ENCODE measurements at regions not wholly inside any gene's neighbourhood (a gene's known extent, or its start where the extent isn't known, plus 50 kb on each side); places are given as distances from the start of the nearest gene placed in this dataset.
"Not testable (repeated sequence)": the region's sequence is repeated elsewhere in the genome, so short reads cannot be mapped to it uniquely, and the experiment has no call there.

- peaks cover 6% of the 10 kb centered on the region for H3K4me1 Mint-ChIP-seq (ENCODE audit: low read depth)
- no peak overlapping the region for H3K27ac Mint-ChIP-seq
- no peaks in the 10 kb centered on the region for H3K36me3 Mint-ChIP-seq (ENCODE audit: low read depth)
- H3K4me3 Mint-ChIP-seq = no peak overlapping the region
- H3K27me3 Mint-ChIP-seq (ENCODE audit: low read depth) = no peaks in the 10 kb centered on the region
- H3K9me3 Mint-ChIP-seq = peaks cover 4% of the 10 kb centered on the region
These were observed 99.5 kb upstream of the TMTC4 start for GRCh38 chr13:100773923-100774663.

DNA sequence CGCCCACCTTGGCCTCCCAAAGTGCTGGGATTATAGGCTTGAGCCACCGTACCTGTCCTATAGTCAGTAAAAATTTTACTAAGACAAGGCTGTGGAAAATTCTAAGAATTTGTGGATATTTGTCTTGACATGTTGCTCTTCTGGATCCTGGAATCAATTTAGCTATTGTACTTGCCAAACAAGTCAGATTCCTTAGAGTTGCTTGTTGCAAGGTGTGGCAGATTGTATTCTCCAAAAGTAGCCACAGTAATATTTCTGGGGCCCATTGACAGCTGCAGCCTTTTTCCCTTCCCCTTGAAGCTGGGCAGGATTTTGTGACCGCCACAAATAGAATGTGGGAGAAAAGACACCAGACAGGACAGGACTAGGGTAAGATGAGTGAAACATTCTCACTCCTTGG is 98.8 kb upstream of the TMTC4 start:
- H3K27ac Mint-ChIP-seq = no peak overlapping the region
- H3K4me1 Mint-ChIP-seq (ENCODE audit: low read depth) = peaks cover 6% of the 10 kb centered on the region
- H3K36me3 Mint-ChIP-seq (ENCODE audit: low read depth) = no peaks in the 10 kb centered on the region
- H3K27me3 Mint-ChIP-seq (ENCODE audit: low read depth) = no peaks in the 10 kb centered on the region
- no peak overlapping the region for H3K4me3 Mint-ChIP-seq
- peaks cover 4% of the 10 kb centered on the region for H3K9me3 Mint-ChIP-seq

DNA sequence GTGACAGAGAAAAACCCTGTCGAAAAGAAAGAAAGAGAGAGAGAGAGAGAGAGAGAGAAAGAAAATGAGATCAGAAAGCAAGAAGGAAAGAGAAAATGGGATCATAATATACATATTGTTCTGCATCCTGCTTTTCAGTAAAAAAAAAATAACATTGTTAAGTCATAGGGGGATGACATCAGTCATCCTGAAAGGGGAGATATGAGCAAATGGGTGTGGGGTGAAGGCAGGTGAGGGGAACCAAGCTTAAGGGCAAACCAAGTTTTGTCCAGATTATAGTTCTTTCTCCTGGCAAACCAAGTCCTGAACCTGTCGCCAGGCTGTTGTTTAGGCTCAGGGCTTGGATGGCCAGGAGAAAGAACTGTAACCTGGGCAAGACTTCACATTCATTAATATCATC is 92.6 kb upstream of the TMTC4 start:
- Mint-ChIP-seq H3K4me1 (ENCODE audit: low read depth) (peaks cover 7% of the 10 kb centered on the region), H3K9me3 (no peaks in the 10 kb centered on the region), H3K27me3 (ENCODE audit: low read depth) (no peaks in the 10 kb centered on the region), H3K4me3 (no peak overlapping the region), H3K27ac (no peak overlapping the region), H3K36me3 (ENCODE audit: low read depth) (no peaks in the 10 kb centered on the region)

- not testable (repeated sequence) for H3K4me1 Mint-ChIP-seq (ENCODE audit: low read depth); H3K9me3 Mint-ChIP-seq; H3K27ac Mint-ChIP-seq; H3K36me3 Mint-ChIP-seq (ENCODE audit: low read depth); H3K4me3 Mint-ChIP-seq; H3K27me3 Mint-ChIP-seq (ENCODE audit: low read depth)
These were observed 92.0 kb upstream of the TMTC4 start for GRCh38 chr13:100766570-100766969.

DNA sequence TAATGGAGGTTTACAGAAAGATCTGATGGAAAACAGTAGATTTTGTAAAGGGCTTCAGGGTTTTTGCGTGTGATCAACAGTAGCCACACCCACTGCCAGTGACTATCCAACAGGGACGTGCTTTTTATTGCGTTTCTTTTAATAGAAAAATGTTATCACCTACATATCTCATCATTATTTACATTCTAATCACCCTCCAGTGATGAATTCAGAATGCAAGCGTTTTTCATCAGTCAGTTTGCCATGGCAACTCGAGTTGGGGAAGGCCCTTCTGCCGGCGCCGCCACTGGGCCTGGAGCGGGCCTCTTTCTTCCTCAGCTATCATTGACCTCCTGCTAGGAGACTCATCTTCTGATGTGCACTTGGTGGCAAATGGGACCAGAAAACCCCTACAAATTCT is 90.3 kb upstream of the TMTC4 start:
- H3K9me3 Mint-ChIP-seq = no peaks in the 10 kb centered on the region
- H3K36me3 Mint-ChIP-seq (ENCODE audit: low read depth) = no peaks in the 10 kb centered on the region
- no peak overlapping the region for H3K4me3 Mint-ChIP-seq
- H3K27ac Mint-ChIP-seq = no peak overlapping the region
- H3K27me3 Mint-ChIP-seq (ENCODE audit: low read depth) = no peaks in the 10 kb centered on the region
- H3K4me1 Mint-ChIP-seq (ENCODE audit: low read depth) = peaks cover 7% of the 10 kb centered on the region

DNA sequence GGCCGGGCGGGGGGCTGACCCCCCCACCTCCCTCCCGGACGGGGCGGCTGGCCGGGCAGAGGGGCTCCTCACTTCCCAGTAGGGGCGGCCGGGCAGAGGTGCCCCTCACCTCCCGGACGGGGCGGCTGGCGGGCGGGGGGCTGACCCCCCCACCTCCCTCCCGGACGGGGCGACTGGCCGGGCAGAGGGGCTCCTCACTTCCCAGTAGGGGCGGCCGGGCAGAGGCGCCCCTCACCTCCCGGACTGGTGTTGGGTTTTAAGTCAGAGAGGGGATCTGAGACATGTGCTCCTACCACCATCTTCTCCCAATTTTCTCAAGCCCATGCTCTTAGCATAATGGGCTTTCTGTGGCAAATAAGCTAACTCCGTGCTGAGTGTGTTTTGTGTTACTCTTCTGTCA is 87.5 kb upstream of the TMTC4 start:
- H3K27ac Mint-ChIP-seq; H3K9me3 Mint-ChIP-seq; H3K36me3 Mint-ChIP-seq (ENCODE audit: low read depth); H3K4me3 Mint-ChIP-seq; H3K27me3 Mint-ChIP-seq (ENCODE audit: low read depth); H3K4me1 Mint-ChIP-seq (ENCODE audit: low read depth): not testable (repeated sequence)

GRCh38 chr13:100755891-100756290 is 81.3 kb upstream of the TMTC4 start:
- Mint-ChIP-seq H3K27ac (no peak overlapping the region), H3K4me1 (ENCODE audit: low read depth) (no peaks in the 10 kb centered on the region), H3K9me3 (no peaks in the 10 kb centered on the region), H3K36me3 (ENCODE audit: low read depth) (no peaks in the 10 kb centered on the region), H3K4me3 (no peak overlapping the region), H3K27me3 (ENCODE audit: low read depth) (peaks cover 5% of the 10 kb centered on the region)

GRCh38 chr13:100754459-100754858 is 79.9 kb upstream of the TMTC4 start:
- Mint-ChIP-seq H3K36me3 (ENCODE audit: low read depth) (no peaks in the 10 kb centered on the region), H3K9me3 (no peaks in the 10 kb centered on the region), H3K27ac (no peak overlapping the region), H3K27me3 (ENCODE audit: low read depth) (peaks cover 5% of the 10 kb centered on the region), H3K4me3 (no peak overlapping the region), H3K4me1 (ENCODE audit: low read depth) (no peaks in the 10 kb centered on the region)

DNA sequence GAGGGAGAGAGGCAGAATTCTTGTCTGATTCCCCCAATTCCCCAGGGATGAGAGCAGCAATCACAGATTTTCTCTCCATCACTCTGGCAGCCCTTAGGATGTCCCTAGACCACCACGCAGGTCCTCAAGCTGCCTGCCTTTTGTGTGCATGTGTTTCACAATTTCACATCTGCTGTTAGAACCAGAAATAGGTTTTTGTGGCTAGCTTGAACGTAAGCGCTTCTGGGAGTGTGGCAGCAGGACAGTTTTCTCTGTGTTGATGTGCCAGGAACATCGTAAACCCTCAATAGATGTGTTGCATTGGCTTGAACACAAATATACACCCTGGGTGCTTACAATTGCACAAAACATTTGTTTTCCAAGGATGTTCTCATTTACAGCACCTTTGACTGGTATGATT is 78.8 kb upstream of the TMTC4 start:
- no peaks in the 10 kb centered on the region for H3K4me1 Mint-ChIP-seq (ENCODE audit: low read depth)
- no peak overlapping the region for H3K27ac Mint-ChIP-seq
- H3K9me3 Mint-ChIP-seq = no peaks in the 10 kb centered on the region
- no peaks in the 10 kb centered on the region for H3K36me3 Mint-ChIP-seq (ENCODE audit: low read depth)
- H3K27me3 Mint-ChIP-seq (ENCODE audit: low read depth) = peaks cover 5% of the 10 kb centered on the region
- no peak overlapping the region for H3K4me3 Mint-ChIP-seq

- Mint-ChIP-seq H3K9me3 (no peaks in the 10 kb centered on the region), H3K36me3 (ENCODE audit: low read depth) (no peaks in the 10 kb centered on the region), H3K4me1 (ENCODE audit: low read depth) (no peaks in the 10 kb centered on the region), H3K27me3 (ENCODE audit: low read depth) (peaks cover 5% of the 10 kb centered on the region), H3K4me3 (no peak overlapping the region), H3K27ac (no peak overlapping the region)
These were observed 77.2 kb upstream of the TMTC4 start for GRCh38 chr13:100751826-100752225.

DNA sequence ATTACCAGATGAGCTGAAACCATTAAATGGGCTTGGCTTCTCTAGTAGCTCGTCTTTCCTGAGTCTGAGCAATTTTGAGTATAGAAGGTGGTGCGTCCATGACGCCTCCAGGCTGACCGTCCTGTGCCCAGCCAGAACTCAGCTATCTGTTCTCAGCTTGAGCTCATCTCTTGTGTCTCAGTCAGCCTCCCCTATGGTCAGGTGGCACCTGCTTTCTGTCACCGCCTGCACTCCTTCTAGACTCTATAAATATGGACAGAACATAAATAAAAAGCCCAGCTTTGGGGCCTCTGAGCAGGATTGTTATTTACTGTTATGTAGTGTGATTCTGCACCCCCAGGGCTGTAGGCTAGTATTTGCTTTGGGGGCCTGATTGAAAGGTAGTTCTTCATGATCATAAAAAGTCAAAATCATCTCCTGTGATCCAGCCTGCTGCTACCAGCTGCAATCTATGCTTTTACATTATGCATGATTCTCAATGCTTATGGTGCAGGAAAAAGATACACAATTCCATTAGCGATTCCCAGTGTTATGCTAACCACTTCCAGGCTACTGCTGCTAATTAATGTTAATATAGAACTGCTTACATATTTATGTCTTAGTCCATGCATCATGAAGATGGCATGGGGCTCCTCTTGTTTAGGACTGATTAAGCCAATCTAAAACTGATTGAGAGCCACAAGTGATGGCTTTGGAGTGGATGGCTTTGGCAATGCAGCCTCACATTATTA is 72.5 kb upstream of the TMTC4 start:
- H3K4me3 Mint-ChIP-seq = no peak overlapping the region
- H3K27ac Mint-ChIP-seq = no peak overlapping the region
- H3K27me3 Mint-ChIP-seq (ENCODE audit: low read depth) = no peaks in the 10 kb centered on the region
- no peaks in the 10 kb centered on the region for H3K9me3 Mint-ChIP-seq
- H3K4me1 Mint-ChIP-seq (ENCODE audit: low read depth) = no peaks in the 10 kb centered on the region
- H3K36me3 Mint-ChIP-seq (ENCODE audit: low read depth) = no peaks in the 10 kb centered on the region

- Mint-ChIP-seq H3K27me3 (ENCODE audit: low read depth) (no peaks in the 10 kb centered on the region), H3K9me3 (no peaks in the 10 kb centered on the region), H3K4me3 (no peak overlapping the region), H3K36me3 (ENCODE audit: low read depth) (no peaks in the 10 kb centered on the region), H3K27ac (no peak overlapping the region), H3K4me1 (ENCODE audit: low read depth) (no peaks in the 10 kb centered on the region)
These were observed 63.7 kb upstream of the TMTC4 start for GRCh38 chr13:100738176-100738855.

GRCh38 chr13:100735494-100735893 is 60.9 kb upstream of the TMTC4 start:
- H3K27ac Mint-ChIP-seq = no peak overlapping the region
- no peaks in the 10 kb centered on the region for H3K9me3 Mint-ChIP-seq
- no peaks in the 10 kb centered on the region for H3K4me1 Mint-ChIP-seq (ENCODE audit: low read depth)
- H3K27me3 Mint-ChIP-seq (ENCODE audit: low read depth) = peaks cover 3% of the 10 kb centered on the region
- no peak overlapping the region for H3K4me3 Mint-ChIP-seq
- H3K36me3 Mint-ChIP-seq (ENCODE audit: low read depth) = no peaks in the 10 kb centered on the region

- Mint-ChIP-seq H3K36me3 (ENCODE audit: low read depth) (no peaks in the 10 kb centered on the region), H3K4me1 (ENCODE audit: low read depth) (no peaks in the 10 kb centered on the region), H3K27ac (no peak overlapping the region), H3K9me3 (no peaks in the 10 kb centered on the region), H3K4me3 (no peak overlapping the region), H3K27me3 (ENCODE audit: low read depth) (peaks cover 6% of the 10 kb centered on the region)
These were observed 59.7 kb upstream of the TMTC4 start for GRCh38 chr13:100734194-100734720.

DNA sequence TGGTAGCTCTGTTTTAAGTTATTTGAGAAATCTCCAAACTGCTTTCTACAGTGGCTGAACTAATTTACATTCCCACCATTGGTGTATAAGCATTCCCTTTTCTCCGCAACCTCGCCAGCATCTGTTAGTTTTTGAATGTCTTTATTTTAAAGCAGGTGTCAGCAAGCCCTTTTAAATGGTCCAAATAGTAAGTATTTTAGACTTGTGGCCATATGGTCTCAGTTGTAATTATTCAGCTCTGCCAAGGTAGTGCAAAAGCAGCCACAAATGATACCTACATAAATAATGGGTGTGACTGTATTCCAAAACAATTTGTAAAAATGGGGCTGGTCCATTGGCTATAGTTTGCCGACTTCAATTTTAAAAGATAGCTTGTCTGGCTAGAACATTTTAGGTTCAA is 58.7 kb upstream of the TMTC4 start:
- Mint-ChIP-seq H3K27ac (no peak overlapping the region), H3K36me3 (ENCODE audit: low read depth) (no peaks in the 10 kb centered on the region), H3K4me1 (ENCODE audit: low read depth) (no peaks in the 10 kb centered on the region), H3K9me3 (no peaks in the 10 kb centered on the region), H3K27me3 (ENCODE audit: low read depth) (peaks cover 6% of the 10 kb centered on the region), H3K4me3 (no peak overlapping the region)

Data from T-helper 1 cell treated with Interleukin-12 subunit alpha and Interleukin-12 subunit beta and Interleukin-4 antibody, amounts not matched to agents 30 μg/mL and 1 μg/mL, for 36 hours (primary cell).